HEK293 (cell line): ENCODE measurements at regions not wholly inside any gene's neighbourhood (a gene's known extent, or its start where the extent isn't known, plus 50 kb on each side); places are given as distances from the start of the nearest gene placed in this dataset.

ENCODE experiments used
- CTCF ChIP-seq: fragments of 450-650 bp; formaldehyde crosslinking; IDR thresholded peaks from 2 replicates; pipeline ENCODE4 v1.5.1; 2016; ENCODE audit warnings: missing biosample characterization, missing genetic modification characterization
- REST ChIP-seq: fragments of 450-650 bp; formaldehyde crosslinking; IDR thresholded peaks from 2 replicates; pipeline ENCODE4 v1.5.1; 2016; ENCODE audit warnings: missing biosample characterization, missing genetic modification characterization
- ZBTB48 ChIP-seq: fragments of 450-650 bp; formaldehyde crosslinking; IDR thresholded peaks from 2 replicates; pipeline ENCODE4 v1.5.1; 2016; ENCODE audit warnings: missing biosample characterization, missing genetic modification characterization
- ZNF121 ChIP-seq: fragments of 450-650 bp; formaldehyde crosslinking; IDR thresholded peaks from 2 replicates; pipeline ENCODE4 v1.5.1; 2016; ENCODE audit warnings: missing biosample characterization, missing genetic modification characterization

GRCh38 chr7:131727189-131727588 lies 170.8 kb upstream of the PODXL start:
- TF ChIP-seq CTCF (tag by site-specific recombination) (no peak), REST (tag by site-specific recombination) (no peak), ZBTB48 (tag by site-specific recombination) (no peak), ZNF121 (no peak)
